Erythroblast (primary cell): ENCODE measurements at regions not wholly inside any gene's neighbourhood (a gene's known extent, or its start where the extent isn't known, plus 50 kb on each side); places are given as distances from the start of the nearest gene placed in this dataset.

Experiments used
- GATA1 ChIP-seq: IDR thresholded peaks from 2 replicates; pipeline ENCODE4 v1.6.1; 2011; ENCODE audit warnings: low read depth, mild to moderate bottlenecking, control low read depth, low read length, moderate library complexity
- POLR2A ChIP-seq: IDR thresholded peaks from 2 replicates; pipeline ENCODE4 v1.6.1; 2011; ENCODE audit warnings: mild to moderate bottlenecking, low read length

DNA sequence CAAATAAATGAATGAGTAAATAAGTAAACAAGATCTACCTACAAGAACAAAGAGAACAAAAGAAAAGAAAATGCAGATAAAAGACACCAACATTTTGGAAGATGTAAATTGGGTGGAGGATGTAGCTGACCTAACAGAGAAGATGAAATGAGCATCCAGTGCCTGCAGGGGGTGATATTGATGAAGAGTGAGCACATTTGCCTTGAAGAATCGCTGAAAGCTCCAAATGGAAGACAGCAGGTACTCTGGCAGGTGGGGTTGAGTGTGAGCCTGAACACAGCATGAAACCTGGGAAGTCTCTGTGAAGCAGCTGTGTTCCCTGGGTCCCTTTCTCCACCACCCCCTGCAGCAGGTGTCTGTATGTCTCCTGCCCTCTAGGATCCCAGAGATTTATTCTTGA is 125.6 kb downstream of the NXNL2 start:
- TF ChIP-seq POLR2A (no peak), GATA1 (no peak)
